ENCODE measurements at regions not wholly inside any gene's neighbourhood (a gene's known extent, or its start where the extent isn't known, plus 50 kb on each side); places are given as distances from the start of the nearest gene placed in this dataset.

DNA sequence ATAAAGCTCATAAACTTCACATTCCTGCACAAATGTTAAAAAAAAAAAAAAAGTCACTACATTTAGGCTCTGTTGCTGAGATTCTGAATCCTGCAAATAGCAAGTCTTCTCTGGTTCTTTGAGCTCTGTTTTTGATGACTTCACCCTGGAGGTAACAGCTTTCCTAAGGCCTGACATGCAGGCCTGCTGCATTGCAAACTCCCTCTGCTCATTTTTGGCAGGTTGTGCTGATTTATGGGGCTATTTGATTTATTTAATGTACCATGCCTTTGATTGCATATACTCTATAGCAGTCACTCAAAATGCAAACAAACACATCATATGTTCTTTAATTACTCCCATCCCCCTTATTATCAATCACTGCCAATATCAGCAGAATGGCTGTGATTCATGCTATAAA is 416.1 kb upstream of the IZUMO3 start:
- DNase-seq (no peak), ATAC-seq (ENCODE audit: poor library complexity) (no peak)
- H3K4me1 Mint-ChIP-seq (ENCODE audit: low read depth) = no peaks in the 10 kb centered on the region
- ChIA-PET POLR2A (no interaction called here), CTCF (no interaction called here)
- intact Hi-C loops (cut with DNase I, micrococcal nuclease) = no loop called here
- no peak overlapping the region for H3K4me3 Mint-ChIP-seq
- no peak for TF ChIP-seq CTCF (IDR thresholded peaks at IDR 0.05)
- Histone ChIP-seq H3K27ac (ENCODE audit: low read depth in 1 of 2, low read length in 2 of 2) (no peak overlapping the region), H3K9me3 (ENCODE audit: control insufficient read depth in 1 of 2, insufficient read depth in 1 of 2, low read length in 2 of 2) (peaks cover 0 to 12% of the 10 kb centered on the region in 2 experiments), H3K4me1 (ENCODE audit: insufficient read depth, low read length) (no peaks in the 10 kb centered on the region), H3K4me3 (ENCODE audit: low read length) (no peak overlapping the region), H3K36me3 (ENCODE audit: insufficient read depth, low read length) (no peaks in the 10 kb centered on the region), H3K27me3 (ENCODE audit: control insufficient read depth in 1 of 2, insufficient read depth in 2 of 2, low read length in 2 of 2) (no peaks in the 10 kb centered on the region)
- no peaks in the 10 kb centered on the region for H3K27me3 Mint-ChIP-seq
- H3K9me3 Mint-ChIP-seq = peaks cover 19% of the 10 kb centered on the region
- no peak overlapping the region for H3K27ac Mint-ChIP-seq
- H3K36me3 Mint-ChIP-seq (ENCODE audit: low read depth) = no peaks in the 10 kb centered on the region

- no peak for TF ChIP-seq CTCF (IDR thresholded peaks at IDR 0.05)
- H3K9me3 ChIP-seq (ENCODE audit: control insufficient read depth in 1 of 2, insufficient read depth in 1 of 2, low read length in 2 of 2) = peaks cover 6 to 9% of the 10 kb centered on the region in 2 experiments
- Mint-ChIP-seq H3K9me3 (peaks cover 8% of the 10 kb centered on the region), H3K27me3 (no peaks in the 10 kb centered on the region), H3K27ac (no peak overlapping the region), H3K4me1 (ENCODE audit: low read depth) (no peaks in the 10 kb centered on the region), H3K4me3 (no peak overlapping the region), H3K36me3 (ENCODE audit: low read depth) (no peaks in the 10 kb centered on the region)
- no peak overlapping the region for H3K27ac ChIP-seq (ENCODE audit: low read depth in 1 of 2, low read length in 2 of 2)
- DNase-seq (no peak), ATAC-seq (ENCODE audit: poor library complexity) (no peak)
- CTCF ChIA-PET = no interaction called here
- no peaks in the 10 kb centered on the region for H3K27me3 ChIP-seq (ENCODE audit: control insufficient read depth in 1 of 2, insufficient read depth in 2 of 2, low read length in 2 of 2)
- no peak overlapping the region for H3K4me3 ChIP-seq (ENCODE audit: low read length)
- intact Hi-C loops (cut with DNase I, micrococcal nuclease) = no loop called here
- no peaks in the 10 kb centered on the region for H3K36me3 ChIP-seq (ENCODE audit: insufficient read depth, low read length)
- no peaks in the 10 kb centered on the region for H3K4me1 ChIP-seq (ENCODE audit: insufficient read depth, low read length)
- POLR2A ChIA-PET = no interaction called here
Observed at GRCh38 chr9:24953070-24953469, 407.4 kb upstream of the IZUMO3 start.

- CTCF ChIA-PET = no interaction called here
- DNase-seq (no peak), ATAC-seq (ENCODE audit: poor library complexity) (no peak)
- Mint-ChIP-seq H3K27ac (no peak overlapping the region), H3K4me1 (ENCODE audit: low read depth) (no peaks in the 10 kb centered on the region), H3K4me3 (no peak overlapping the region), H3K36me3 (ENCODE audit: low read depth) (no peaks in the 10 kb centered on the region), H3K9me3 (peaks cover 14% of the 10 kb centered on the region), H3K27me3 (no peaks in the 10 kb centered on the region)
- intact Hi-C loops (cut with DNase I, micrococcal nuclease) = no loop called here
- Histone ChIP-seq H3K9me3 (ENCODE audit: control insufficient read depth in 1 of 2, insufficient read depth in 1 of 2, low read length in 2 of 2) (peaks cover 8 to 14% of the 10 kb centered on the region in 2 experiments), H3K4me1 (ENCODE audit: insufficient read depth, low read length) (no peaks in the 10 kb centered on the region), H3K36me3 (ENCODE audit: insufficient read depth, low read length) (no peaks in the 10 kb centered on the region), H3K27ac (ENCODE audit: low read depth in 1 of 2, low read length in 2 of 2) (no peak overlapping the region), H3K4me3 (ENCODE audit: low read length) (no peak overlapping the region), H3K27me3 (ENCODE audit: control insufficient read depth in 1 of 2, insufficient read depth in 2 of 2, low read length in 2 of 2) (no peaks in the 10 kb centered on the region)
- TF ChIP-seq CTCF (IDR thresholded peaks at IDR 0.05) = no peak
- POLR2A ChIA-PET = no interaction called here
Observed at GRCh38 chr9:24939109-24939850, 393.6 kb upstream of the IZUMO3 start.

Measured in CD4-positive, alpha-beta T cell (primary cell).